ENCODE measurements at regions not wholly inside any gene's neighbourhood (a gene's known extent, or its start where the extent isn't known, plus 50 kb on each side); places are given as distances from the start of the nearest gene placed in this dataset.

GRCh38 chr7:91374321-91374989 lies 110.2 kb downstream of the FZD1 start:
- DNase-seq, result no peak
- Histone ChIP-seq H3K9me3 (no peaks in the 10 kb centered on the region), H3K27ac (no peak overlapping the region), H3K4me1 (no peaks in the 10 kb centered on the region), H3K27me3 (no peaks in the 10 kb centered on the region), H3K36me3 (no peaks in the 10 kb centered on the region), H3K4me3 (no peak overlapping the region)
- WGBS, 5 donors, result 83 to 92% (median 90%) methylated on average over 2 of the region's 2 CpGs
- no peak for TF ChIP-seq POLR2AphosphoS5 (IDR thresholded peaks at IDR 0.05)
- no peak for TF ChIP-seq POLR2A (IDR thresholded peaks at IDR 0.05)
- TF ChIP-seq EP300 (IDR thresholded peaks at IDR 0.05), result no peak
- TF ChIP-seq CTCF (IDR thresholded peaks at IDR 0.05), result no peak
- intact Hi-C loops (cut with DNase I; ENCODE audit: low total_unique reads), result no loop called here

GRCh38 chr7:91375378-91375777 lies 111.1 kb downstream of the FZD1 start:
- no peaks in the 10 kb centered on the region for H3K27me3 ChIP-seq
- H3K36me3 ChIP-seq, result no peaks in the 10 kb centered on the region
- H3K4me3 ChIP-seq, result no peak overlapping the region
- H3K4me1 ChIP-seq, result no peaks in the 10 kb centered on the region
- H3K27ac ChIP-seq, result no peak overlapping the region
- 91 to 95% (median 93%) methylated on average over 2 of the region's 2 CpGs for WGBS, 5 donors
- H3K9me3 ChIP-seq, result no peaks in the 10 kb centered on the region
- no peak for DNase-seq
- TF ChIP-seq CTCF (IDR thresholded peaks at IDR 0.05), result no peak
- TF ChIP-seq EP300 (IDR thresholded peaks at IDR 0.05), result no peak
- no peak for TF ChIP-seq POLR2AphosphoS5 (IDR thresholded peaks at IDR 0.05)
- no peak for TF ChIP-seq POLR2A (IDR thresholded peaks at IDR 0.05)
- intact Hi-C loops (cut with DNase I; ENCODE audit: low total_unique reads), result no loop called here

DNA sequence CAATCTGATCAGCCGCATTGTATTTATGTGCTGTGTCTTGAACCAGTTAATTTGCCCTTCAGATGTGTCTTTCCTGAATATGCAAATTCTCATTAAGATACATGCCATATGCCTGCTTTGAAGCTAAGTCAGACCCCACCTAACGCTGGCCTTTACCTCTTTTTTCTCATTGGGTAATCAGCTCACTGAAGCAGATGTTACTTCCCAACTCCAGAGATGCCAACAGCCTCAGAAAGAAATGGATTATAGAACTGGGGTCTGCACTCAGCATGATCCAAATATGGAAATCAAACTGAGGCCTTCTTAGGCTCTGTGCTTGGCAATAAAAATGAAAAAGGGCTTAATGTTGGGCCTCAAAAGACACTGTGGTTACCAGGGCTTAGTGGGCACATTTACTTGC lies 113.9 kb downstream of the FZD1 start:
- TF ChIP-seq POLR2AphosphoS5 (IDR thresholded peaks at IDR 0.05) (no peak), EP300 (IDR thresholded peaks at IDR 0.05) (no peak), POLR2A (IDR thresholded peaks at IDR 0.05) (no peak), CTCF (IDR thresholded peaks at IDR 0.05) (no peak)
- Histone ChIP-seq H3K4me1 (no peaks in the 10 kb centered on the region), H3K27me3 (no peaks in the 10 kb centered on the region), H3K9me3 (no peaks in the 10 kb centered on the region), H3K27ac (no peak overlapping the region), H3K4me3 (no peak overlapping the region), H3K36me3 (no peaks in the 10 kb centered on the region)
- DNase-seq, result no peak
- WGBS, 5 donors, result 81 to 97% (median 94%) methylated on average over 2 of the region's 2 CpGs
- intact Hi-C loops (cut with DNase I; ENCODE audit: low total_unique reads), result no loop called here

DNA sequence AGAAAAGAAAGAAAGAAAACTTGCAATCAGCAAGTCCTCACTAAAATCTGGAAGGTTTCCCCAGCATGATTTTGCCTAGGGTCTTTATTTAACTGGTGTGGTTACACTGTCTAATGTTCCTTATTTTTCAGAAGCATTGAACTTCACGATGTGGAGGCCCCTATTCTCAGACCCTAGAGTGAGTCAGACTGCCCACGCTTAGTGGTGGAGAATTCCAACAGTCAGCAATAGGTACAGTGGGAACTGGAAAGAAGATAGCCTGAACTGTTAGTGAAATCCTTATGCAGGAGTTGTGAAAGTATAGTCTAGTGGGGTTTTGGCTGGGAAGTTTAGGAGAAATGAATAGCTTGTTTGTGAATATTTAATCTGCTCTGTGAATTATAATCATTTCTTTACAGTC lies 115.0 kb downstream of the FZD1 start:
- Histone ChIP-seq H3K9me3 (no peaks in the 10 kb centered on the region), H3K36me3 (no peaks in the 10 kb centered on the region), H3K4me3 (no peak overlapping the region), H3K27ac (no peak overlapping the region), H3K27me3 (no peaks in the 10 kb centered on the region), H3K4me1 (no peaks in the 10 kb centered on the region)
- TF ChIP-seq EP300 (IDR thresholded peaks at IDR 0.05), result no peak
- TF ChIP-seq CTCF (IDR thresholded peaks at IDR 0.05), result no peak
- no peak for TF ChIP-seq POLR2A (IDR thresholded peaks at IDR 0.05)
- no peak for TF ChIP-seq POLR2AphosphoS5 (IDR thresholded peaks at IDR 0.05)
- WGBS, 5 donors, result 66 to 81% (median 75%) methylated on average over 2 of the region's 2 CpGs
- intact Hi-C loops (cut with DNase I; ENCODE audit: low total_unique reads), result no loop called here
- DNase-seq, result peak in 1 of 2 donors; percentile 10

Data from stomach (tissue), 8 donors.